HG03280 (cell line): ENCODE measurements at regions not wholly inside any gene's neighbourhood (a gene's known extent, or its start where the extent isn't known, plus 50 kb on each side); places are given as distances from the start of the nearest gene placed in this dataset.
A peak's percentile ranks its signal among the peaks of the same experiment; 100 is the strongest.

Experiments
- ATAC-seq: cut with Tn5 transposase; IDR thresholded peaks from one replicate; pipeline ENCODE4 v1.9.1; 2021; ENCODE audit warnings: mild to moderate bottlenecking, moderate library complexity; ENCODE audit not compliant: unreplicated experiment

GRCh38 chr5:73395256-73395655 lies 53.3 kb downstream of the FOXD1 start:
- no peak for ATAC-seq

DNA sequence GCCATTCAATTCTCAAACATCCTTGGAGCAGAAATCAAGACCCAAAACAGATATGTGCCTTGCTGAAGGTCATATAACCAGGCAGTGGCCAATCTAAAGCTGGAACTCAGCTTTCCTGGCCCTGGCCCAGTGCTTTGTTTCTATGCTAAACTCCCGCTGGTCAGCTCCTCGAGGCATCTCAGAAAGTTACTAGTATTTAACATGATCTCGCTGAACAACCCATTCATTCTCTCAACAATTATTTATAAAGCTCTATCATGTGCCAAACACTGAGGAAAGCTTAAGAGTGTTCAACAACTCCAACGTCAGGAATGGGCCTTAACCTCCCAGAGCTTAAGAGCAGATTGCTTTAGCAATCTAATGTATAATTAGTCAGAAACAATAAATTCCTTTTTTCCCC lies 54.0 kb downstream of the FOXD1 start:
- no peak for ATAC-seq

DNA sequence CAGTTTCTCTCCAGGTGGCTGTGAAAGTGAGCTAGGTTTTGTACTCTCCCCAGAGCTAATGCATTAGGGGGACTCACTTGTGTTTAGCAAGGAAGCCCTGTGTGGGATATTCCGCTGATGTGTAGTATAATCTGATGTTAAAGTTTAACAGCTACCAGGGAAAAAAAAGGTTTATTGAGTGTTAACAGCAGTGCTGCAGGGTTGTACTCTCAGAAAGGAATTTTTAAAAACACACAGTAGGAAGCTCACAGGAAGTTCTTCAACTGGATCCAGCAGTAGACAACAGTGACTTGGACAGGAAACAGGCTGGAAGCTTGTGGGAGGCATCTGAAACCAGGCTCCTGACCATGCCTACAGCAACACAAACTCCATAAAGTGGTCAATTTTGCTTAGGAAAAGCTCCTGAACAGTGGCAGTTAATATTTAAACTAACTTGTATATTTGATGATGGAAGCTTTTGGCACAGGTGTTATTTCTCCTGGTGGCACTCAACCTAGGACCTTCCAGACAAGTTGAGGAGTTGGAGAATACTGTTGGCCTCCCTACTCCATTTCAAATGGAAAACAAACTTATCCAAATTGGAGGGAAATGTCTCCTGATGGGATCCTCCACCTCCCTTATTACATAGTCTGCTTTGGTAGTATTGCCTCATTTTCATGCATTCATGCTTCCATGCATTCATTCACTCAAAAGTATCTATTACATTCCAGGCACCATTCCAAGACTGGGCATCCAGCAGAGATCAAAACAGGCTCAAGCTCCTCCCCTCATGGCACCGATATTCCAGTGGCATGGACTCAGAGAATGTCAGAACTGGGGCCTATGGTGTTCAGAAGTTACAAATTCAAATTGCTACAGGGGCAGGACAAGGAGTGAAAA lies 54.7 kb downstream of the FOXD1 start:
- no peak for ATAC-seq

GRCh38 chr5:73392775-73393174 lies 55.8 kb downstream of the FOXD1 start:
- ATAC-seq = no peak

GRCh38 chr5:73391441-73391881 lies 57.1 kb downstream of the FOXD1 start:
- ATAC-seq = no peak

GRCh38 chr5:73390972-73391371 lies 57.6 kb downstream of the FOXD1 start:
- ATAC-seq = no peak

- ATAC-seq = no peak
Observed at GRCh38 chr5:73388740-73389139, 59.8 kb downstream of the FOXD1 start.

GRCh38 chr5:73388306-73388684 lies 60.3 kb downstream of the FOXD1 start:
- no peak for ATAC-seq

- peak; percentile 91 for ATAC-seq
Observed at GRCh38 chr5:73387601-73388305, 60.8 kb downstream of the FOXD1 start.

GRCh38 chr5:73387149-73387591 lies 61.4 kb downstream of the FOXD1 start:
- ATAC-seq = peak; percentile 45

DNA sequence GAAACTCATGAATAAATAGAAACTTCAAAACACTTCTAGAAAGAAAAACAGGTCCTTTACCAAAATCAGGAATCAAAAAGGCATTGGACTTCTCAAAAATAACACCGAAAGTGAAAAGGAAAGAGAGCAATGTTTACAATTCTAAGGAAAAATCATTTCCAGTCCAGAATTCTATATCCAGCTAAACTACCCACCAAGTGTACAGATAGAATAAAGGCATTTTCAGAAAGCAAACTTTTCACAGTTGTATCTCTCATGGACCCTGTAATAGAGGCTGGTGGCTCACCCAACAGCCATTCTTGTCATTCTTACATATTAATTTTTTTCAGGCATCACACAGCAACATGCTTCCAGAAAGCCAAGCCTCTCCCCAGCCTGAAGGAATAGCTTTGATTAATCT lies 63.7 kb downstream of the FOXD1 start:
- ATAC-seq = no peak

- no peak for ATAC-seq
Observed at GRCh38 chr5:73382401-73382740, 66.2 kb downstream of the FOXD1 start.

DNA sequence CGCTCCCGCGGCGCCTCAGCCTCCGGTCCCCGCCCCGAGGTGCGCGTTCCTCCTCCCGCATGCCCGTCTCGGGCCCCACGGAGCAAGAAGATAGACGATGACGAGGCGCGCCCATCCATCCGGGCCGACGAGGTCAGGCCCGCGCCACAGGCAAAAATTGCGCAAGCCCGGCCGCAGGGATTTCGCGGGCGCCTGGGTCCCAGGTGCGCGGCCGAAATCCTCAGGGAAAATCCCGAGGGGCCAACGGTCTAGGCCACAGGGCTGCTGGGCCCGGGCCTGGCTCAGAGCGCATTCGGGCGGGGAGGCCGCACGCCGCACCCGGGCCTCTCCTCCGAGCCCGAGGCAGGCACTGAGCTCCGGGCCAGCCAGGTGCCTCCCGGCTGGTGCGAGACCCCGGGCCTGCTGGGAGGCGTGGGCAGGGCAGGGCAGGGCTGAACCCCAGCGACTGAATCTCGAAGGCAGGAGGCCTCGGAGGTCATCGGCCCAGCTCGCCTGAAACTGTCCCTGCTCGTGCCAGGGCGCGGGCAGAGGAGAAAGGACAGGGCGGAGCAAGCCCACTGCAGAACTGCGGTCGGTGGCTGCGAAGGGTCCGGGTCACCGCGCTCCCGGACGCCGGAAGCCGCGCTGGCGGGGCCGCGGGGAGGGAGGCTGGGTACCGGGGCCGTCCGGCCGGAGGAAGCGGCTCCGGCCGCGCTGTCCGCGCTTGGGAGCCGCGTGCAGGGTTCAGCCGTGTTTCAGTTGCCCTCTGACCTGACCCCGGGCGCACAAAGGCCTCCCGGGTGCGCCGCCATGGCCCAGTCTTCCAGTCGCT lies 66.8 kb downstream of the FOXD1 start:
- no peak for ATAC-seq

DNA sequence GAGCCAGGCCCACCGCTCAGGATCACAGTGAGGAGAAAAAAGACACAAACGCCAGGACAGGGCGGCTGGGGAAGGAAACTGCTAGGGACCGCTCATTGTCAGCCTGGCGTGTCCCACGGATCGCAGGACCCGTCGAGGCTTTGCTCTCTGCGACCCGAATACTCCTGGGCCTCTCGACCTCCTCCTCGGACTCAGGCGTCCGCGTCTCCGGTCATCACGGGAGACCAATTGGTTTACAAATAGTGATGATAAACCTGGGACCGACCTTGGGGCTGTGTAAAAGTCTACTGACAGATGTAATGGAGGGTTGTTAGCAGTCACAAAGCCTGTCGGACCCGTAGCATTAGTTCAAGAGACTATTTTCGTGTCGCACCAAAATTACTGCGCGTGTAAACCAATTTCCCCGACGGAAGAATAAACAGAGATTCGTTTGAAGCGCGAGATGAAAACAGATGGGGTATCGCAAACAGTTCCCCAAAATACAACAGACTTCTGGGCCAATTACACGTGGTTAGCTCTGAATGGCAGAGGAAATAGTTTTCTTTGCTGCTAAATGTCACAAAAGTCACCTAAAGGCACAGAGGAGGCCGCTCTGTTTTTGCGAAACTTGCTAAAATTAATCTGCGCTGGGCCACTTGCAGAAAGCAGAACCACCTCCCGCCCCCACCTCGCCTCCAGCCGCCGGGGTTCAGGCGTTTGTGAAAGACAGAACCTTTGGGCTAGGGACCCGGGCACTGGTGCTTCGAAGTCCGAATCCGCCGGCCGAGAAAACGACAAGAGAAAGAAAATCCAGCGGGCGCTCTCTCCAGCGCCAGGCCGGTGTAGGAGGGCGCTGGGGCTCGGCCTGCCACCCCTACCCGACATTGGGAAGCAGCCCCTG lies 67.6 kb downstream of the FOXD1 start:
- ATAC-seq = no peak

- ATAC-seq = no peak
Observed at GRCh38 chr5:73380041-73380440, 68.5 kb downstream of the FOXD1 start.

- ATAC-seq = no peak
Observed at GRCh38 chr5:73379435-73379834, 69.1 kb downstream of the FOXD1 start.

DNA sequence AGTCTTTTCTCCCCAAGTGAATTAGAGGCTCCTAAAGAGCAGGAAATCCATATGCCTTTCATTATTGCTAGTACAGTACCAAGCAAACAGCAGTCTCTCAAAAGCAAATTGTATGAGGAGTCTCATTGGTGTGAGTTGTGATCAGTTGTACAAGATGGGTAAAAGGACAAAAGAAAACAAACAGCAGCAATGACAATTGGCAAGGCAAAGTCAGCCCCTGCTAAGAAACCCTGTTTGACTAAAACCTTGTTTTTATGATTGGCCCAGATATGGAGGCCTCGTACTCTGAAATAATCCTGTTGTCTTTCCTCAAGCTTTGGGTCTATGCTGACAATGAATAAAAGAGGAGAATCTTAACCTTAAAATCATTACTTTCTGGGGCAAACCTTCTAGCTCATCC lies 69.8 kb downstream of the FOXD1 start:
- ATAC-seq = no peak

DNA sequence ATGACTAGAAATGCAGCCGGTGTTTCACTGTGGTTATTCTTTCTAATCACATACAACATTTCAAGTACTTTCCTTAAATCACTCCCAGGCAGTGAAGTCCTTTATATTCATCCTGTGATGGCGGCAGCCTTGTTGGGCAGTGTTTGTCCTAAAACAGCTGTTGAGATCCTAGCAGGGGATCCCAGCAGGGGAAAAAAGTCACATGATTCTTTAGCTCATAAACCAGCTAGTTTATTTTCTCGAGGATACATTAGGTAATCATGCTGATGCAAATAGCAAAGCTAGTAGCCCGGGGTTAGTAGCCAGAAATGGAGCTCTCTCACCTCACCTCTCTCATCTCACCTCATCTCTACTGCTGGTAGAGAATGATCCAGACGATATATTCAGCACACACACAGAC lies 70.5 kb downstream of the FOXD1 start:
- no peak for ATAC-seq

GRCh38 chr5:73376618-73377170 lies 71.9 kb downstream of the FOXD1 start:
- no peak for ATAC-seq

DNA sequence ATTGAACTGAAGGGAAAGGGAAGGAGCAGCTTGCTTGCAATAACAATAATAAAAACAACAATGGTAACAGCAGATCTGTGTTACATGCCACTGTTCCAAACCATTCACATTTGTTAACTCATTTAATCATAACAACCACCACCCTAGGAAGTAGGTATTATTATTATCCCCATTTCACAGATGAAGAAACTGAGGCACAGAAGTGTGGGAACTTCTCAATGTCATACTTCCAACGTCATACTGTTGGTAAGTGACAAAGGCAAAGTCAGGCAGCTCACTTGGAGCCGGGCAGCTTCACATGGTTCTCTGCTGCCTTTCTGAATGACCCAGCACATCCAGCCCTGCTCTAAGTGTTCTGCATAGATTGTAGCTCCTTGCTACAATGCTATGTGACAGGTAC lies 72.6 kb downstream of the FOXD1 start:
- ATAC-seq = no peak
